Neural cell (in vitro differentiated cells): ENCODE measurements at regions not wholly inside any gene's neighbourhood (a gene's known extent, or its start where the extent isn't known, plus 50 kb on each side); places are given as distances from the start of the nearest gene placed in this dataset.

Experiments used
- H2AFZ ChIP-seq: fragments of 200-600, 300-800 bp; sonication (generic), shearing (Covaris generic); 2 replicates; pipeline ENCODE4 v1.6.0; 2014; ENCODE audit warnings: low read depth, mild to moderate bottlenecking, antibody characterized with exemption, low read length, moderate library complexity
- H3F3A ChIP-seq: fragments of 200-600 bp; shearing (Covaris generic); 2 replicates; pipeline ENCODE4 v1.6.1; 2016; ENCODE audit warnings: mild to moderate bottlenecking, moderate library complexity, mixed read lengths, antibody characterized with exemption, low read length; ENCODE audit not compliant: insufficient read depth, poor library complexity, severe bottlenecking
- H3K27ac ChIP-seq: fragments of 200-600, 300-800 bp; sonication (generic), shearing (Covaris generic); 2 replicates; pipeline ENCODE4 v1.5.1; 2014; ENCODE audit warnings: mild to moderate bottlenecking, low read length, moderate library complexity
- H3K27me3 ChIP-seq: fragments of 300-800, 200-600 bp; sonication (generic), shearing (Covaris generic); 2 replicates; pipeline ENCODE4 v1.6.0; 2014; ENCODE audit warnings: mild to moderate bottlenecking, low read depth, low read length, moderate library complexity; ENCODE audit not compliant: insufficient read depth
- H3K36me3 ChIP-seq: fragments of 300-800, 200-600 bp; sonication (generic), shearing (Covaris generic); 2 replicates; pipeline ENCODE4 v1.5.1; 2014; ENCODE audit warnings: mild to moderate bottlenecking, antibody characterized with exemption, low read length, moderate library complexity; ENCODE audit not compliant: insufficient read depth
- H3K4me2 ChIP-seq: fragments of 300-800, 200-600 bp; sonication (generic), shearing (Covaris generic); 2 replicates; pipeline ENCODE4 v1.6.0; 2014; ENCODE audit warnings: mild to moderate bottlenecking, low read length
- H3K4me3 ChIP-seq: fragments of 300-800, 200-600 bp; sonication (generic), shearing (Covaris generic); 2 replicates; pipeline ENCODE4 v1.5.1; 2014; ENCODE audit warnings: mild to moderate bottlenecking, low read length, moderate library complexity
- H3K79me2 ChIP-seq: fragments of 200-600 bp; shearing (Covaris generic); replicated peaks from 2 replicates; pipeline ENCODE4 v1.6.0; 2014; ENCODE audit warnings: mild to moderate bottlenecking, low read length, moderate library complexity; ENCODE audit not compliant: insufficient read depth
- H3K9ac ChIP-seq: fragments of 300-800, 200-600 bp; sonication (generic), shearing (Covaris generic); 2 replicates; pipeline ENCODE4 v1.6.1; 2016; ENCODE audit warnings: mild to moderate bottlenecking, low read length, mixed read lengths
- H3K9me2 ChIP-seq: fragments of 200-600 bp; shearing (Covaris generic); 2 replicates; pipeline ENCODE4 v1.6.1; 2016; ENCODE audit warnings: mild to moderate bottlenecking, low read length, mixed read lengths; ENCODE audit not compliant: insufficient read depth
- H3K9me3 ChIP-seq: fragments of 200-600, 300-800 bp; sonication (generic), shearing (Covaris generic); 2 replicates; pipeline ENCODE4 v1.6.1; 2016; ENCODE audit warnings: mild to moderate bottlenecking, mixed run types, low read length, moderate library complexity, mixed read lengths
- H4K20me1 ChIP-seq: fragments of 200-600 bp; shearing (Covaris generic); 2 replicates; pipeline ENCODE4 v1.6.1; 2016; ENCODE audit warnings: mild to moderate bottlenecking, mixed run types; ENCODE audit not compliant: insufficient read depth
- CTCF ChIP-seq: fragments of 450-650 bp; IDR thresholded peaks from 2 replicates; pipeline ENCODE4 v1.5.1; 2014; ENCODE audit warnings: antibody characterized with exemption, mild to moderate bottlenecking, moderate library complexity; ENCODE audit not compliant: poor library complexity, severe bottlenecking
- EP300 ChIP-seq: fragments of 450-650 bp; conservative IDR thresholded peaks from 2 replicates; pipeline ENCODE4 v1.6.1; 2014; ENCODE audit warnings: antibody characterized with exemption, mild to moderate bottlenecking, moderate library complexity; ENCODE audit not compliant: poor library complexity, severe bottlenecking
- EZH2 ChIP-seq: fragments of 200-600, 300-800 bp; shearing (Covaris generic), sonication (generic); IDR thresholded peaks from 2 replicates; pipeline ENCODE4 v1.6.1; 2014; ENCODE audit warnings: antibody characterized with exemption, low read length, borderline replicate concordance, mild to moderate bottlenecking; ENCODE audit not compliant: insufficient read depth, poor library complexity, severe bottlenecking
- MXI1 ChIP-seq: fragments of 450-650 bp; conservative IDR thresholded peaks from 2 replicates; pipeline ENCODE4 v1.6.1; 2014; ENCODE audit warnings: antibody characterized with exemption, mild to moderate bottlenecking; ENCODE audit not compliant: poor library complexity, severe bottlenecking
- POLR2AphosphoS5 ChIP-seq: IDR thresholded peaks from 2 replicates; pipeline ENCODE4 v1.6.1; 2012
- RAD21 ChIP-seq: fragments of 450-650 bp; conservative IDR thresholded peaks from 2 replicates; pipeline ENCODE4 v1.6.1; 2014; ENCODE audit warnings: antibody characterized with exemption, mild to moderate bottlenecking, moderate library complexity
- REST ChIP-seq: IDR thresholded peaks from 2 replicates; pipeline ENCODE4 v1.6.1; 2012; ENCODE audit warnings: borderline replicate concordance
- SMC3 ChIP-seq: fragments of 450-650 bp; conservative IDR thresholded peaks from 2 replicates; pipeline ENCODE4 v1.6.1; 2014; ENCODE audit warnings: antibody characterized with exemption, mild to moderate bottlenecking, moderate library complexity; ENCODE audit not compliant: poor library complexity
- TAF1 ChIP-seq: IDR thresholded peaks from 2 replicates; pipeline ENCODE4 v1.6.1; 2012; ENCODE audit warnings: low read depth

GRCh38 chr16:51756447-51757123, 605.5 kb upstream of the SALL1 start:
- no peaks in the 10 kb centered on the region for H3K9me3 ChIP-seq
- no peak overlapping the region for H3K4me3 ChIP-seq
- H3F3A ChIP-seq, result no peaks in the 10 kb centered on the region
- no peak overlapping the region for H3K4me2 ChIP-seq
- H3K9me2 ChIP-seq, result no peaks in the 10 kb centered on the region
- no peak for TF ChIP-seq CTCF
- no peak for TF ChIP-seq EZH2
- no peak for TF ChIP-seq MXI1
- no peak for TF ChIP-seq SMC3
- TF ChIP-seq REST, result no peak
- TF ChIP-seq RAD21, result no peak
- no peak for TF ChIP-seq POLR2AphosphoS5
- TF ChIP-seq TAF1, result no peak
- no peak for TF ChIP-seq EP300
- H2AFZ ChIP-seq, result no peak overlapping the region
- H4K20me1 ChIP-seq, result no peaks in the 10 kb centered on the region
- H3K27me3 ChIP-seq, result no peaks in the 10 kb centered on the region
- no peak overlapping the region for H3K9ac ChIP-seq
- no peaks in the 10 kb centered on the region for H3K79me2 ChIP-seq
- no peak overlapping the region for H3K27ac ChIP-seq
- H3K36me3 ChIP-seq, result no peaks in the 10 kb centered on the region

- Histone ChIP-seq H4K20me1 (no peaks in the 10 kb centered on the region), H2AFZ (no peak overlapping the region), H3K4me2 (no peak overlapping the region), H3K9me3 (no peaks in the 10 kb centered on the region), H3K4me3 (no peak overlapping the region), H3K27me3 (no peaks in the 10 kb centered on the region), H3K27ac (no peak overlapping the region), H3K79me2 (no peaks in the 10 kb centered on the region), H3K9me2 (no peaks in the 10 kb centered on the region), H3K36me3 (no peaks in the 10 kb centered on the region), H3K9ac (no peak overlapping the region), H3F3A (no peaks in the 10 kb centered on the region)
- no peak for TF ChIP-seq MXI1
- no peak for TF ChIP-seq POLR2AphosphoS5
- no peak for TF ChIP-seq REST
- no peak for TF ChIP-seq CTCF
- TF ChIP-seq RAD21, result no peak
- no peak for TF ChIP-seq SMC3
- TF ChIP-seq EZH2, result no peak
Measured at GRCh38 chr16:51755577-51756355, 604.7 kb upstream of the SALL1 start.
